Stimulated activated CD8-positive, alpha-beta memory T cell treated with anti-CD3 and anti-CD28 coated beads, Interleukin-2, amount 100 ng/mL, for 1 hour (primary cell): ENCODE measurements at regions not wholly inside any gene's neighbourhood (a gene's known extent, or its start where the extent isn't known, plus 50 kb on each side); places are given as distances from the start of the nearest gene placed in this dataset.
"Not testable (repeated sequence)": the region's sequence is repeated elsewhere in the genome, so short reads cannot be mapped to it uniquely, and the experiment has no call there.

Experiments used
- DNase-seq, 2 donors: peaks; one replicate each; pipeline ENCODE4 v3.0.0-alpha.2; 2020; ENCODE audit warnings: low read depth in 2 of 2

DNA sequence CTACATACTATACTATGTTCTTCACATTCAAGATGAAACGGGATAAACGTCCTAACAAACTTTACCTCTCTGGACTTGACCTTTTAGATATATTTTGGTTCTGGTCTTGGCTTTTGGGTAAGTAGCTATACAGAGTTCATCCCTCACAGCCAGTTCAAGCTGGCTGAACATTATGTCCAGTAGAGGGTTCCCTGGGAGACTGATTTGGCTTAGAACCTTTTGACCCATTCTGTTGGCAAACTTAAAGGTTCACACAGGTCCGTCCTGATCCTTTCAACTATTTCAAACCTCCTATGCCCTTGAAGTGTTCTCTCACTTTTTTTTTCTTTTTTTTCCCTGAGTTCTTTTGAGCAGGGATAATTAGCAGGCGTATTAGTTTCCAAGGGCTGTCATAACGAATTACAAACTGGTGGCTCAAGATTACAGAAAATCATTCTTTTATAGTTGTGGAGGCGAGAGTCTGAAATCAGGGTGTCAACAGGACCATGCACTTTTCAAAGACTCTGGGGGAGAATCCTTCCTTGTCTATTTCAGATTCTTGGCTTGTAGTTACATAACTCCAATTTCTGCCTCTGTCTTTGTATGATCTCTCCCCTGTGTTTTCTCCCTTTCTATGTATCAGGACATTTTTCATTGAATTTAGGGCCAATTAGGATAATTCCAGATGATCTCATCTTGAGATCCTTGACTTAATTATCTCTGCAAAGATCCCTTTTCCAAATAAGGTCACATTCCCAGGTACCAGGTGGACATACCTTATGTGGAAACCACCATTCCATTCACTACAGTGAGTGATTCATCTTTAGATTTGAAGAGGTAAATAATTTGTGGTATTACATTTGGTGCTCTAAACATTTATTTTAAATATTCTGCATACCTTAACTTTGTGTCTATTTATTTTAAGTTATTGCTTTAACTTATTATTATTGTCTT lies 257.4 kb upstream of the USP25 start:
- DNase-seq = no peak

DNA sequence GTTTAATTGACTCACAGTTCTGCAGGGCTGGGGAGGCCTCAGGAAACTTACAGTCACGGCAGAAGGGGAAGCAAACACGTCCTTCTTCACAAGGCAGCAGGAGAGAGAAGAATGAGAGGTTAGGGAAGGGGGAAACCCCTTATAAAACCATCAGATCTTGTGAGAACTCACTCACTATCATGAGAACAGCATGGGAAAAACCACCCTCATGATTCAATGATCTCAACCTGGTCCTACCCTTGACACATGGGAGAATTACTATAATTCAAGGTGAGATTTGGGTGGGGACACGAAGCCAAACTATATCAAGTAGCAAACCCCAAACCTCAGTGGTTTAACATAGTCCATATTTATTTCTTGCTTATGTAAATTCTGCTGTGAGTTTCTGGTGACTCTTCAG lies 252.0 kb upstream of the USP25 start:
- not testable (repeated sequence) for DNase-seq

DNA sequence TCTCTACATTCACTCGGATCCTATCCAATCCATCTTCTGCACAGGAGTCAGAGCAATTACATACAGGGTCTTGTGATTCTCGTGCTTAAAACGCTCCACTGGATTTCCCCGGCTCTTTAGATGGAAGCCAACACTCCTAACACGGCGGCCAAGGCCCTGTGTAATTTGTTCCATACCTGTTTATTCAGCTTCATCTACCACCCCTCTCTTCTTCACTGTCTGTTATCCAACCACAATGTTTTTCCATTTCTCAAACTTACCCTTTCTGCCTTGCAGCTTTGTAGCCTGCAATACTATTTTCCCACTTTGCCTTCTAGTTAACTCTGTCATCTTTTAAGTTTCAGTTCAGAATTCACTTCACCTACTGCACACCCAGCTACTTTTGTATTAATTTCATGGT lies 249.6 kb upstream of the USP25 start:
- no peak for DNase-seq

DNA sequence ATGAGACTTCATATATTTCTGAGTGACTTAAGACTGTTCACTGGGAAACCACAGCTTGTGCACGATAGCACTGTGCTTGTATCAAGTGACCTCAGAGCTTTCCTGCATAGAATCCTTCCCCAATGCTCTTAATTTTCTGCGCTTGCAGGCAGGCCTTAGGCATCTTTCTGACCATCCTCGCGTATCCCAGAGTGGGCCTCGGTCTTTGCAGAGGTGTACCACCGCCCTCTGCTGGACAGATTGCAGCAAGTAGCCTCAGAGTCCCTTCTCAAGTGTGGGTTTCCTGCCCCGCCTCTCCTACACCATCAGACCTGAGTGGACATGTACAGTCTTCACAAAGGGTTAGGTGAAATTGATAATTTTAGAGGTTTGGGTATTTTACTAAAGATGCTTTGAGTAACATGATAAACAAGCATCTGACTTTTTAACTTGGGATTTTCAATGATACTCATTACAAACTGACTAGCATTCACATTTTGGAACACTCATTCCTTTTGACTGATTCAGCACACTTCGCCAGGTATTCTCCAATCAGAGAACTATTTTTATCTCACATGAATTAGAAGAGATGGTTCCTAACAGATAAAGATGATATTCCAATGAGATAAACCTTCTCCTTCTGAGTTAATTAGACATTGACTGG lies 246.5 kb upstream of the USP25 start:
- peak; percentile 49 to 61 for DNase-seq

DNA sequence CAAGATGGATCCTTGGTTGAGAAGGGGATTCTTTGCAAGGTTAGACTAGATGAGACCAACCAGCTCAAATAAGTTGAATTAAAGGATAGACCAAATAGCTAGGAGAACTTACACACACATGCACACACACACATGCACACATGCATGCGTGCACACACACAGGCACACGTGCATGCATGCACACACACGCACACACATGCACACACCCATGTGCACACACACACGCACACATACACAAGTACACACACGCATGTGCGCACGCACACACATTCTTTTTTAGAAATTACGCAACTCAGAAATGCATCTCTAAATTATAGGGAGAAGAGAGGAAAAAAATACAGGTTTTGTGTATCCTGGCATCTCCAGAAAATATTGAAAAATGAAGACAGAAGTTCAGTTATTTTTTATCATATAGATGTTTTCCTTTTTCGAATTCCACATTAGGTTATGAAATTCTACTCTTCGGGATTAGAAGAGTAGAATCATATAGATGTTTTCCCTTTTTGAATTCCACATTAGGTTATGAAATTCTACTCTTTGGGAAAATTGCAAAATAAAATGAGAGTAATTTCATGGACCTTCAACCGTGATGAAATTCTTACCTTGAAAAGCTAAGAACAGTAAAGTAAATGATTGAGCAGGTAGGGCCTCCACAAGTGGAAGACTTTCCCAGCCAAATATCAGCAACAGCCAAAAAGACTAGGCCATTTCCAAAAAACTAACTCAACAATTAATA lies 243.2 kb upstream of the USP25 start:
- no peak for DNase-seq

DNA sequence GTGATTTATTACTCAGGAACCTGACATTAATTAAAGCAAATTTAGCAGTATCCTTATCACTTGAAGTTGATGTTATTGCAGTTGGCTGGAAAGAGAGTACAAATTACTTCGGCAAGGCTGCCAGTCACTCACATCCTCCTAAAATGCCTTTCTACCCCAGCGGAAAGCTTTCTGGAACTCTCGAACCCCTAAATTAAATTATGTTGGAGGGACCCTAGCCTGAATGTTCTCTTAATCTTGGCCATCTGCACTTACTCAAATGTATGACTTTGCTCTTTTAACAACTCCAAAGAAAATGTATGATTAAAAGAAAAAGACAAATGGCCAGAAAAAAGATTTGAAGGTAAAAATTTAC lies 242.6 kb upstream of the USP25 start:
- no peak for DNase-seq

DNA sequence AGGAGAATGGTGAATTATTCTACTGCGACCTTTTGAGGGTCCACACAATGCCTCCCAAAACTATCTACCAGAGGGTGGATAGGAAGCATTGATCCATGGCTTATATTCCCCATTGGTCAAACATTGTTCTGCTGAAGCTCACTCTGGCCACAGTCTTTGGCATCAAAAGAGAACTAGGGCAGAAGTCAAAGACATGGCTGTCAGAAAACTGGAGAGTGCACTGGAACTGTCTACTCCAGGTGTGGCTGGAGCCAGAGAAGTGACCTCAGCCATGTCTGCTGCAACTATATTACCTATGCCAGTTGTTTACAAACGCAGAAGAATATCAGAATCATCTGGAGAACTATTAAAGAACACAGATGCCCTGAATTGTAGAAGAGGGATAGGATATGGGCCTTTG lies 238.7 kb upstream of the USP25 start:
- DNase-seq = no peak

DNA sequence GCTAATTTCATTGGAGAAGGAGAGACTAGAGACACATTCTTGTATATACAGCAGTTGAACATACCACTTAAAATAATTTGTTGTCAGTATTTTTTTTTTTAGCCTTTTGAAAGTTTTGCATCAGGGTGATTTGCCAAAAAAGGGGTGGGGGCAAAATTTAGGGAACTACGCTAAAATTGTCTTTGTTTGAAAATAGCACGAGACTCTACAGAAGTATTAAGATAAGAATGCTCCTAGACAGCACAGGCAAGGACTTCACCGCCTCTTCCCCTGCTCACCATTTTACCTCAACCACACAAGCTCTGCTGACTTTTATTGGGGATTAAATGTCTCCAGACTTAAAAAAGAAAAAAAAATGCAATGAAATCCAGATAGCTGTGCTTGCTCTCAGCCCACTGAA lies 236.1 kb upstream of the USP25 start:
- no peak for DNase-seq

DNA sequence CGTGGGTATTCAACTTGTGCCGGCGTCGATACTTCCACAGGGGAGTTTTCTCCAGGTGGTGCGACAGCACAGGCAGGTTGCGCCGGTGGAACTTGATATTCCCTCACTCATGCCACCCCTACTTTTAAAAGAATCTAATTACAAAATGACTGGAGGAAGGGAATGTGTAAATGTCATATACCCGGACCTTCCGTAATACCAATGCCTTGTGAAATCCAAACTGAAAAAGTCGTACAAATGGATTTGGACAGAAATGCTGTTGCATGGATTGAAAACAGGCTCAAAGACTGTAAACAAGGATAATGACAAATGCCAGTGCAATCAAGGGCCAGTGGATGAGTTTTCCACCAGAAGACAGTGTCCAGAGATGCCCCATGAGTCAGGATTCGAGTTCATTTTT lies 235.3 kb upstream of the USP25 start:
- DNase-seq = no peak

DNA sequence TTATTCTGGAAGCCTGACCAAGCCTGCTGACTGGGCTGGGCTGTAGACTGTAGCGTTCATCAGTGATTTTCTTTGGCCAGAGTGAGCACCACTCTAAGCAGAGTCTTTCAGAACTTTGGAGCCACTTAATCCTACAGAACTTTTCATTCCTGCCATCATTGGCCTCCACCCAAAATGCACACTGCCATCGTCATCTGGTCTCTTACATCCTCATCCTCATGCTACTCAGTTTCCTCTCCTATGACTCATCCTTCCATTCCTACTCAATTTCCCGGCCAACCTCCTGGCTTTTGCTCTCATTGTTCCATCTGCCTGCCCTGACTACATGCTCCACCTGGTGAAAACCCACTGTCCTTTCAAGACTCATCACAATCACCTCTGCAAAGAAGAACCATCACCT lies 233.8 kb upstream of the USP25 start:
- no peak for DNase-seq

DNA sequence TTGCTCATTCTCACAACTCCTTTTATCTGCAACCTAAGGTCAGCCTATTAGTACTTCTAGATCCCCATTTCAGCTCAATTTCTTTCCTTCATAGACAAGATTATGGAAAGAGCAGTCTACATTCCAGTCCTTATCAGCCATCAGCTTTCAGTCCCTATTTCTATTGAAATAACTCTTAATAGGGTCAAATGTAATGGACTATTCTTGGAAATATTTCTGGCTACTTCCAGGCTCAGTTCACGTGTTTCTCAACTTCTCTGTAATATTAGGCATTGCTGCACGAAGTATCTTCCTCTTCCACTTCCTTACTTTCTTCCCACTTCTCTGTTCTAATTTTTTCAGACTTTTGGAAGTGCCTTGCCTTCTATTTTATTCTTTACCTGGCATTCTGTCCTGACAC lies 232.9 kb upstream of the USP25 start:
- no peak for DNase-seq

DNA sequence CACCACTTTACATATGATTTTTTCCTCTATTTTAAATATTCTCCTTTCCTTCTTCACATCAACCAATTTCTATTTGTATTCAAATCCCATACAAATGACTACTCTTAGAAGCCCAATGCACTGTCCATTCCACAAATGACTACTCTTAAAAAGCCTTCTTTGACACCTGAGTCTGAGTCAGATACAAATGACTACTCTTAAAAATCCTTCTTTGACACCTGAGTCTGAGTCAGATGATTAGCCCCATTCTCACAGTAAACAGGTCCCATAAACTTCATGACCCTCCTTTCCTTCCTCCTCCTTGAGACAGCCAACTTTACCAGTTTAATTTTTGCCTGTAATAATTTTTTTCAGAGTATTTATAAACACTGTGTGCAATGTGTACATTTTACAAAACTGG lies 231.3 kb upstream of the USP25 start:
- no peak for DNase-seq

DNA sequence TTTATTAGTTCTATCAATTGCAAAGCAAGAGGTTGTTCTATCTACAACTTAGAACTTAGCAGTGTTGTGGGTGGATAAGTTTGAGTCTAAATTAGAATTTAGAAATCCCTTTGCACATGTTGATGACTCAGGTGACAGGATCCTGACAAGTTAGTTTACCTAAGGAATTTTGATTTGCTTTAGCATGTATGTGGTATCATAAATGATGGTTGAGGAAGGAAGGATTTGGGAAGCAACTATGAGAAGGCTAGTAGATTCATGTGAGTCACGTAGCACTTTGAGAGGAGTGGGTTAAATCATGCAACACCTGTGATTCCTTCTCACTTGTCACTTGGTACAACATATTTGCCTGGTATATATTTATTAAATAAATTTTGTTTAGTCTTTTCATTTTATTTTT lies 223.7 kb upstream of the USP25 start:
- DNase-seq = no peak

DNA sequence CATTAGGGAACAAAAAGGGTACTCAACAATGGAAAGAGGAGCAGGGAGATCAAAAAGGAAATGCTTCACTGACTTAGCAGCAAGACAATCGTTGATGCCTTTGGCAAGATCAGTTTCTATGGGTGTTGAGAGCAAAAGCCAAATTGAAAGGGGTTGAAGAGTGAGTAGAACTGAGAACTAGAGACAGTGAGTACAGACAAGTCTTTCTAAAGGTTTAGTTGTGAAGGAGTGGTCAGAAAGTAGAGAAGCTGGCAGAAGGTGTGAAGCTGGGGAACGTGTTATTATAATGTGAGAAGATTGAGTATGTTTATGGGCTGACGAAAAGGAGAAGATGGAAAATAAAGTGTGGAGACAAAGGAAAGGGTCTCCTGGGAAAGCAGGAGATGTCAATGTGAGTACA lies 221.2 kb upstream of the USP25 start:
- DNase-seq = no peak

DNA sequence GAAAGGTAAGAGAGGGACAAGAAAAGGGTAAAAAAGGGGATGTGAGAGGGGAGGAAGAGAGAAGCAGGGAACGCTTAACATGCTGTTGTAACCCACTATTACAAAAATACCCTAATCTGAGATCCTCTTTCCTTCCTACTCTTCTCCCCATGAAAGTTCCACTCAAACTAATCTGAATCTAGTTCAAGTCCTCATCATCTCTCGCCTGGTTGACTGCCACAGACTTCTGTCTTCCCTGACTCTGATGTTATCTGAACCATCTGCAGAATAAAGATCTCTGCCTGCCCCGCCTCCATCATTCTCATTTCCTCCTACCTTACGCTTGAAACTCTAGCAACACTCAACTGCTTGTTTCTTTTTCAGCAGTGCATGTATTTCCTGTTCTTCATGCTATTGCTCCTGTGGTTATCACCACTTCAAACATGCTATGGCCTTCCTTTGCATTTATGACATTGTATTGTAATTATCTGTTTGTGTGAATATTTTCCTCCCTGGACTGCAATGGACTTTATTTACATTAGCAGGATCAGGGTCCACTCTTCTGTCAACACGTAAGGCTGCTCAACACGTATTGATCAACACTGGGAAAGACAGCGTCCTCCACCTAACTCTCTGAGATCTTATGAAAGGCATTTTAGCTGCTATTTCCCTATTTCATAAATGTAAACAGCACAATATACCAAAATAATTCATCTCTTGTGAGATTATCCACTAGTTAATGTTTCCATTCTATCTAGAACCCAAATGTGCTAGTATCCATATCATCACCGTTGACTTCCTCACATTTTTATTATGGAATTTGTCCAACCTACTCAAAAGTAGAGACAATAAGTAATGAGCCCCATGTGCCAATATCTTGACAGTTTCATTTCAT lies 215.5 kb upstream of the USP25 start:
- peak in 1 of 2 donors; percentile 21 for DNase-seq

DNA sequence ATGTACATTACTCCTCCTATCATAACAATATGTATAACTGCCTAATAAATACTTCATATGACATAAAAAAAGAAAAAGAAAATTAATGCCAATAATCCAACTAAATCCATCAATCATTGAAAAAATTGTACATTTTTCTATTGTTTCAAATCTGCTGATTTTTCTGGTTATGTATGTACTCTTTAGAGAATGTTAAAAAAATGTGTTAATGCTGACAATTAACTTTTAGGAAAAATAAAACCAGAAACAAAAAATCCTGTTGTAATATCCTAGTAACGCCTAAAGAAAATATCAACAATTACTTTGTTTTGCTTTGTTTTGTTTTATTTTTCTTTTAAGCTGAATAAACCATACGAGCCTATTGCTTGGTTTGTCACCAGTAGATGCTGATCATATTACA lies 213.9 kb upstream of the USP25 start:
- no peak for DNase-seq

DNA sequence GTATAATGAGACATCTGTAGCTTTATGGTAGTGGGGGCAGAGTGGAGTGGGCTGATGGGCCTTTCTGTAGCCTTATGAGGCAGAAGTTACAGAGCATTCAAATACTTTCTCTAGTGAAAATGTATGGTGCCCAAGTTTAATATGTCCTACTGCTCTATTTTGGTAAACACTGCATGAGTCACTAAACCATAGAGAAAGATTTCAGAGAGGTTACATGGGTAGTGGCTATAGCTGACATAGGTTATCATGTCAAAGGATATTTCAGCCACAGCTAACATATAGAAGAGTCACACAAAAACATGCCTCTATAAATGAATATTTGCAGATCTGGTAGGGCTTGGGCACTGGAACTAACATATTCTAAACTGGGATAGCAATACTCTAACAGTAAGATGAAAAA lies 212.4 kb upstream of the USP25 start:
- no peak for DNase-seq

DNA sequence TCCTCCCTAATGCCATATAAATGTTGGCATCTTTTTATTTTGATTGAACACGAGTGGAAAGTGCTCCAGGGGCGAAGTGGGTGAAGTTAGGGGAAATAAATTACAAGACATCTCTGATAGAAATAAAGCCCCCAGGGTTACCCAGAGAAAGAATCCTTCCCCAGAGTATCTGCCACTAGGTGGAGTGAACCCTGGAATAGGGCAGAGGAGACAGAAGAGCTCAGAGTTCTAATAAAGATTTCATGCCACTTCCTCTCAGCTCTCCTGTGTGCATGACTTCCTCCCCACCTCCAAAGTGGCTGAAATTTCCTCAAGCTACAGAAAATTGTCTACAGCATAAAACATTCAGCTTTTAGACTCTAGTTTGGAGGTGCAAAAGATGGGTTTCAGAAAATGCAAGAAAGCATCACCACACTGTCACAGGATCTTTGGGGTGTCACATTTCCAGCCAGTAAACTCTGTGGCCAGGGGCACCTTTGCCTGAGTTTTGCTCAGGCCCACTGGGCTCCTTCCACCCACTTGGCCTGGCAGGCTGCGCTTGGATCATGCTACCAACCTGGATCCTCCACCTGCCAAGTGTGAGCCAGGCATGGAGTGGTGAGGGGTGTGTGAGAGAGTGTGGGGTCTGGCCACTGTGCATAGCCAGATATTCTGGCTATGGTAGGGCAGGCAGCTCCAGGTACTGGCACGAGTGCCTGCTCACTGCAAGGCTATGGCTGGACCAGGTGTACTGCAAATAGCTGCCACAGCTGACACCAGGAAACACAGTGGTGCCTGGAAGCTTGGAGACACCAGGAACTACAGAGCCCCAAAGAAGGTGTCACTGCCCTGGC lies 208.8 kb upstream of the USP25 start:
- no peak for DNase-seq

DNA sequence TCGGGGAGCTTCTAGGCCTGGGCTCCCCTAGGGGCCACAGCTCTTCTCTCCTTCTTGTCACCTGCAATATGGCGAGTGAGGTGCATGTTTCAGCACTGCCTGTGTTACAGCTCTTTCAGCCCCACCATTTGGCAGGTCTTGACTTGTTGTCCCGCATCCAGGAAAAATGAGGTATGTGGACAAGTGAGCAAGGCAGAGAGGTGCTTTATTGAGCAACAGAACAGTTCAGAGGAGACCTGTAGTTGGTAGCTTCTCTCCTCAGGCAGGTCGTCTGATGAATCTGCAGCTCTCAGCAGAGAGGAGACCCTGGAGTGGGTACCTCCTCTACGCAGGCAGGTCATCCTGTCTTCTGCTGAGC lies 208.2 kb upstream of the USP25 start:
- DNase-seq = no peak

DNA sequence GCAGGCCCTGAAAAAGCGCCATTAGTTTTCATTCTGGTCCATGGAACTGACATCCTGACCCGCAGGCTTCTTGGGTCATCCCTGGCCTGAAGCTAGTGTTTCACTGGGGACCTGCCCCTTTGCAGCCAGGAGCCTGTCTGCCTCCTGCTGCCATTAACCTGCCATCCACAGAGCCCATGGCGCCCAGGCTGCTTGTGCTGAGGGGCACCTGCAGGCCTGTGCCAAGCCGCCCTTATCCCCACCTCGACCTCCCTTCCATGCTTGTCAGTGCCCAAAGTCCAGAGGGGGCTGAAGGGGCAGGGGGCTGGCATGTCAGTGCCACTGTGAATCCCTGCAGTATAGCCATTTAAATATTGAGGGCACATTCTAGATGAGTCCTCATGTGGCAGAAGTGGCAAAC lies 207.6 kb upstream of the USP25 start:
- no peak for DNase-seq

DNA sequence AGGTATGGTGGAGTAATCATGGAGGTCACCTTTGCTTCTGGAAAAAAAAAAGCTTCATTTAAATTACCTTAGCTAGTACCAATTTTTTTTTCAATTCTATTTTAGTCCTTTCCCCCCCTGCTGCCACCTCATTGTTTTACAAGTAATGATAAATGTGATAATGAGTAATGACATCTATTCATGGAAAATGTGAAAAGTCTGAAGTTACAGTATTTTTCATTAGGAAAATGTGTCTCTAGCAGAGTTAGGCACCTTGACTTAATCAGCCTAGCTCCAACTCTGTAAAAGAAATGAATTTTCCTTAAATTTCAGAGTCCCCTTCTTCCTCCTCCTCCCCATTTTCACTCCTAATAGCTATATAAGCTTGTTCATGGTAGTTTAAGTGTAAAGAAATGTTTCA lies 204.9 kb upstream of the USP25 start:
- DNase-seq = no peak
